ENCODE measurements at regions not wholly inside any gene's neighbourhood (a gene's known extent, or its start where the extent isn't known, plus 50 kb on each side); places are given as distances from the start of the nearest gene placed in this dataset.
"Not testable (repeated sequence)": the region's sequence is repeated elsewhere in the genome, so short reads cannot be mapped to it uniquely, and the experiment has no call there.

DNA sequence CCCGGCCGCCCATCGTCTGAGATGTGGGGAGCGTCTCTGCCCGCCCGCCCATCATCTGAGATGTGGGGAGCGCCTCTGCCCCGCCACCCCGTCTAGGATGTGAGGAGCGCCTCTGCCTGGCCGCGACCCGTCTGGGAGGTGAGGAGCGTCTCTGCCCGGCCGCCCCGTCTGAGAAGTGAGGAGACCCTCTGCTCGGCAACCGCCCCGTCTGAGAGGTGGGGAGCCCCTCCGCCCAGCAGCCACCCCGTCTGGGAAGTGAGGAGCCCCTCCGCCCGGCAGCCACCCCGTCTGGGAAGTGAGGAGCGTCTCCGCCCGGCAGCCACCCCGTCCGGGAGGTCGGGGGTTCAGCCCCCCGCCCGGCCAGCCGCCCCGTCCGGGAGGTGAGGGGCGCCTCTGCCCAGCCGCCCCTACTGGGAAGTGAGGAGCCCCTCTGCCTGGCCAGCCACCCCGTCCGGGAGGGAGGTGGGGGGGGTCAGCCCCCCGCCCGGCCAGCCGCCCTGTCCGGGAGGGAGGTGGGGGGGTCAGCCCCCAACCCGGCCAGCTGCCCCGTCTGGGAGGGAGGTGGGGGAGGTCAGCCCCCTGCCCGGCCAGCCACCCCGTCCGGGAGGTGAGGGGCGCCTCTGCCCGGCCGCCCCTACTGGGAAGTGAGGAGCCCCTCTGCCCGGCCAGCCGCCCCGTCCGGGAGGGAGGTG lies 54.9 kb upstream of the CACHD1 start:
- DNase-seq; intact Hi-C loops (cut with DNase I, micrococcal nuclease); ATAC-seq: not testable (repeated sequence)

DNA sequence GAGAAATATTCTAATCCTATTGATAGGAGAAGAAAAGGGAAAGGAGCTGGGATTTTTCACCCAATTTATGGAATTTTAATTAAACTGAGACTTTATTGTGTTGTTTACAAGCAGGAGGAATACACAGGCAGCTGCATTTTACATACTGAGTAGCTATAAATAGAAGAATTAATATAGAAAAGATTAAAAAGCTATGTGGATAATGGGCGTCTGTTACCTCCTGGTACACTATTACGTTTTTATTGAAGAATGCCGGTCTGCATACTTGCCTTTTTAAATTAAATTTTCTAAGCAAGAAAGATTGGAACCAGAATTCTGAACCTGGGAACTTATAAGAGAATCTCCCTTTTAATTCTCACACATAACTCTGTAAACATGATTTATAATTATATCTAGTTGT lies 52.1 kb upstream of the CACHD1 start:
- DNase-seq, result no peak
- no peak for ATAC-seq
- intact Hi-C loops (cut with DNase I, micrococcal nuclease), result no loop called here

All from left colon (tissue), 2 donors.